Mammary epithelial cell (primary cell): ENCODE measurements at regions not wholly inside any gene's neighbourhood (a gene's known extent, or its start where the extent isn't known, plus 50 kb on each side); places are given as distances from the start of the nearest gene placed in this dataset.

ENCODE experiments used
- EZH2 ChIP-seq: IDR thresholded peaks from 2 replicates; pipeline ENCODE4 v1.6.1; 2012; ENCODE audit warnings: low read length, inconsistent platforms, borderline replicate concordance
- TF ChIP-seq, protein P1 (sequence below), 2 donors: IDR thresholded peaks in 1 of 2; conservative IDR thresholded peaks in 1 of 2; 2 replicates each; pipeline ENCODE4 v1.5.1; 2011 to 2012; ENCODE audit warnings: inconsistent platforms in 2 of 2, low read length in 2 of 2, mild to moderate bottlenecking in 2 of 2, control low read depth in 1 of 2, low read depth in 1 of 2; ENCODE audit not compliant: insufficient read depth in 1 of 2; ENCODE audit errors: extremely low read depth in 1 of 2

DNA sequence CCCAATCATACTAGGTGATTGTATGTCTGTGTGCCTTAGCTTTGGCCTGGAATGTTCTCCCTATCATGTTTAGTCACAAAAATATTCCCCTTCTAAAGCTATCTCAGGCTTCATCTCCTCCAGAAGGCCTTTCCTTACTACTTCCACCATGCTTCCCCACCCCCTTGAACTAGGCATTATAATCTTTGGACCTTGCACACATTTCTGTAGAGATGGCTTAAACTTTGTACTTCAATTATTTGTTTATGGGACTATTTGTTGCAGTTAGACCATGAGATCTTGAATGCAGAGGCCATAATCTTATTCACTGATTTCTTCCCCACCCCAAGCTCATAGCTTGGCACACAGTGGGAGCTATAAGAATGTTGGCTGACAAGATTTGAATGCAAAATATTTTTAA, 262.0 kb upstream of the EDA2R start:
- TF ChIP-seq, protein P1, sequence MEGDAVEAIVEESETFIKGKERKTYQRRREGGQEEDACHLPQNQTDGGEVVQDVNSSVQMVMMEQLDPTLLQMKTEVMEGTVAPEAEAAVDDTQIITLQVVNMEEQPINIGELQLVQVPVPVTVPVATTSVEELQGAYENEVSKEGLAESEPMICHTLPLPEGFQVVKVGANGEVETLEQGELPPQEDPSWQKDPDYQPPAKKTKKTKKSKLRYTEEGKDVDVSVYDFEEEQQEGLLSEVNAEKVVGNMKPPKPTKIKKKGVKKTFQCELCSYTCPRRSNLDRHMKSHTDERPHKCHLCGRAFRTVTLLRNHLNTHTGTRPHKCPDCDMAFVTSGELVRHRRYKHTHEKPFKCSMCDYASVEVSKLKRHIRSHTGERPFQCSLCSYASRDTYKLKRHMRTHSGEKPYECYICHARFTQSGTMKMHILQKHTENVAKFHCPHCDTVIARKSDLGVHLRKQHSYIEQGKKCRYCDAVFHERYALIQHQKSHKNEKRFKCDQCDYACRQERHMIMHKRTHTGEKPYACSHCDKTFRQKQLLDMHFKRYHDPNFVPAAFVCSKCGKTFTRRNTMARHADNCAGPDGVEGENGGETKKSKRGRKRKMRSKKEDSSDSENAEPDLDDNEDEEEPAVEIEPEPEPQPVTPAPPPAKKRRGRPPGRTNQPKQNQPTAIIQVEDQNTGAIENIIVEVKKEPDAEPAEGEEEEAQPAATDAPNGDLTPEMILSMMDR (conservative IDR thresholded peaks at IDR 0.05 in 1 of 2, IDR thresholded peaks at IDR 0.05 in 1 of 2; ENCODE audit: extremely low read depth in 1 of 2, insufficient read depth in 1 of 2, low read depth in 1 of 2, low read length in 2 of 2): no peak
- TF ChIP-seq EZH2: no peak
